Neural cell (in vitro differentiated cells): ENCODE measurements at regions not wholly inside any gene's neighbourhood (a gene's known extent, or its start where the extent isn't known, plus 50 kb on each side); places are given as distances from the start of the nearest gene placed in this dataset.

Experiments used
- H2AFZ ChIP-seq: fragments of 200-600, 300-800 bp; sonication (generic), shearing (Covaris generic); 2 replicates; pipeline ENCODE4 v1.6.0; 2014; ENCODE audit warnings: low read depth, mild to moderate bottlenecking, antibody characterized with exemption, low read length, moderate library complexity
- H3F3A ChIP-seq: fragments of 200-600 bp; shearing (Covaris generic); 2 replicates; pipeline ENCODE4 v1.6.1; 2016; ENCODE audit warnings: mild to moderate bottlenecking, moderate library complexity, mixed read lengths, antibody characterized with exemption, low read length; ENCODE audit not compliant: insufficient read depth, poor library complexity, severe bottlenecking
- H3K27ac ChIP-seq: fragments of 200-600, 300-800 bp; sonication (generic), shearing (Covaris generic); 2 replicates; pipeline ENCODE4 v1.5.1; 2014; ENCODE audit warnings: mild to moderate bottlenecking, low read length, moderate library complexity
- H3K27me3 ChIP-seq: fragments of 300-800, 200-600 bp; sonication (generic), shearing (Covaris generic); 2 replicates; pipeline ENCODE4 v1.6.0; 2014; ENCODE audit warnings: mild to moderate bottlenecking, low read depth, low read length, moderate library complexity; ENCODE audit not compliant: insufficient read depth
- H3K36me3 ChIP-seq: fragments of 300-800, 200-600 bp; sonication (generic), shearing (Covaris generic); 2 replicates; pipeline ENCODE4 v1.5.1; 2014; ENCODE audit warnings: mild to moderate bottlenecking, antibody characterized with exemption, low read length, moderate library complexity; ENCODE audit not compliant: insufficient read depth
- H3K4me2 ChIP-seq: fragments of 300-800, 200-600 bp; sonication (generic), shearing (Covaris generic); 2 replicates; pipeline ENCODE4 v1.6.0; 2014; ENCODE audit warnings: mild to moderate bottlenecking, low read length
- H3K4me3 ChIP-seq: fragments of 300-800, 200-600 bp; sonication (generic), shearing (Covaris generic); 2 replicates; pipeline ENCODE4 v1.5.1; 2014; ENCODE audit warnings: mild to moderate bottlenecking, low read length, moderate library complexity
- H3K79me2 ChIP-seq: fragments of 200-600 bp; shearing (Covaris generic); replicated peaks from 2 replicates; pipeline ENCODE4 v1.6.0; 2014; ENCODE audit warnings: mild to moderate bottlenecking, low read length, moderate library complexity; ENCODE audit not compliant: insufficient read depth
- H3K9ac ChIP-seq: fragments of 300-800, 200-600 bp; sonication (generic), shearing (Covaris generic); 2 replicates; pipeline ENCODE4 v1.6.1; 2016; ENCODE audit warnings: mild to moderate bottlenecking, low read length, mixed read lengths
- H3K9me2 ChIP-seq: fragments of 200-600 bp; shearing (Covaris generic); 2 replicates; pipeline ENCODE4 v1.6.1; 2016; ENCODE audit warnings: mild to moderate bottlenecking, low read length, mixed read lengths; ENCODE audit not compliant: insufficient read depth
- H3K9me3 ChIP-seq: fragments of 200-600, 300-800 bp; sonication (generic), shearing (Covaris generic); 2 replicates; pipeline ENCODE4 v1.6.1; 2016; ENCODE audit warnings: mild to moderate bottlenecking, mixed run types, low read length, moderate library complexity, mixed read lengths
- H4K20me1 ChIP-seq: fragments of 200-600 bp; shearing (Covaris generic); 2 replicates; pipeline ENCODE4 v1.6.1; 2016; ENCODE audit warnings: mild to moderate bottlenecking, mixed run types; ENCODE audit not compliant: insufficient read depth
- CTCF ChIP-seq: fragments of 450-650 bp; IDR thresholded peaks from 2 replicates; pipeline ENCODE4 v1.5.1; 2014; ENCODE audit warnings: antibody characterized with exemption, mild to moderate bottlenecking, moderate library complexity; ENCODE audit not compliant: poor library complexity, severe bottlenecking
- EP300 ChIP-seq: fragments of 450-650 bp; conservative IDR thresholded peaks from 2 replicates; pipeline ENCODE4 v1.6.1; 2014; ENCODE audit warnings: antibody characterized with exemption, mild to moderate bottlenecking, moderate library complexity; ENCODE audit not compliant: poor library complexity, severe bottlenecking
- EZH2 ChIP-seq: fragments of 200-600, 300-800 bp; shearing (Covaris generic), sonication (generic); IDR thresholded peaks from 2 replicates; pipeline ENCODE4 v1.6.1; 2014; ENCODE audit warnings: antibody characterized with exemption, low read length, borderline replicate concordance, mild to moderate bottlenecking; ENCODE audit not compliant: insufficient read depth, poor library complexity, severe bottlenecking
- MXI1 ChIP-seq: fragments of 450-650 bp; conservative IDR thresholded peaks from 2 replicates; pipeline ENCODE4 v1.6.1; 2014; ENCODE audit warnings: antibody characterized with exemption, mild to moderate bottlenecking; ENCODE audit not compliant: poor library complexity, severe bottlenecking
- POLR2AphosphoS5 ChIP-seq: IDR thresholded peaks from 2 replicates; pipeline ENCODE4 v1.6.1; 2012
- RAD21 ChIP-seq: fragments of 450-650 bp; conservative IDR thresholded peaks from 2 replicates; pipeline ENCODE4 v1.6.1; 2014; ENCODE audit warnings: antibody characterized with exemption, mild to moderate bottlenecking, moderate library complexity
- REST ChIP-seq: IDR thresholded peaks from 2 replicates; pipeline ENCODE4 v1.6.1; 2012; ENCODE audit warnings: borderline replicate concordance
- SMC3 ChIP-seq: fragments of 450-650 bp; conservative IDR thresholded peaks from 2 replicates; pipeline ENCODE4 v1.6.1; 2014; ENCODE audit warnings: antibody characterized with exemption, mild to moderate bottlenecking, moderate library complexity; ENCODE audit not compliant: poor library complexity
- TAF1 ChIP-seq: IDR thresholded peaks from 2 replicates; pipeline ENCODE4 v1.6.1; 2012; ENCODE audit warnings: low read depth

- no peaks in the 10 kb centered on the region for H3K36me3 ChIP-seq
- H3K79me2 ChIP-seq: no peaks in the 10 kb centered on the region
- no peak overlapping the region for H3K4me2 ChIP-seq
- H3K27me3 ChIP-seq: no peaks in the 10 kb centered on the region
- H3K27ac ChIP-seq: no peak overlapping the region
- TF ChIP-seq CTCF (no peak), REST (no peak), SMC3 (no peak), EZH2 (no peak), RAD21 (no peak), MXI1 (no peak), EP300 (no peak), POLR2AphosphoS5 (no peak), TAF1 (no peak)
- H3F3A ChIP-seq: no peaks in the 10 kb centered on the region
- H3K4me3 ChIP-seq: no peak overlapping the region
- no peaks in the 10 kb centered on the region for H3K9me2 ChIP-seq
- H3K9ac ChIP-seq: no peak overlapping the region
- no peaks in the 10 kb centered on the region for H3K9me3 ChIP-seq
- H2AFZ ChIP-seq: no peak overlapping the region
- H4K20me1 ChIP-seq: no peaks in the 10 kb centered on the region
Observed at GRCh38 chr5:145509336-145510136, 325.6 kb downstream of the PRELID2 start.

- TF ChIP-seq TAF1 (no peak), POLR2AphosphoS5 (no peak), CTCF (no peak), MXI1 (no peak), RAD21 (no peak)
Observed at GRCh38 chr5:145506185-145506850, 328.8 kb downstream of the PRELID2 start.

More at GRCh38 chr5:145506185-145506850, 328.8 kb downstream of the PRELID2 start:
- Histone ChIP-seq H3K9ac (no peak overlapping the region), H4K20me1 (no peaks in the 10 kb centered on the region), H3K27ac (no peak overlapping the region), H3K9me3 (no peaks in the 10 kb centered on the region), H2AFZ (no peak overlapping the region), H3K9me2 (no peaks in the 10 kb centered on the region), H3K27me3 (no peaks in the 10 kb centered on the region), H3K36me3 (no peaks in the 10 kb centered on the region), H3F3A (no peaks in the 10 kb centered on the region), H3K79me2 (no peaks in the 10 kb centered on the region), H3K4me2 (no peak overlapping the region), H3K4me3 (no peak overlapping the region)
